CMK (cell line): ENCODE measurements at regions not wholly inside any gene's neighbourhood (a gene's known extent, or its start where the extent isn't known, plus 50 kb on each side); places are given as distances from the start of the nearest gene placed in this dataset.
"Not testable (repeated sequence)": the region's sequence is repeated elsewhere in the genome, so short reads cannot be mapped to it uniquely, and the experiment has no call there.

Experiments used
- DNase-seq: peaks from one replicate; pipeline ENCODE4 v3.0.0-alpha.2; 2010; ENCODE audit warnings: low read depth

DNA sequence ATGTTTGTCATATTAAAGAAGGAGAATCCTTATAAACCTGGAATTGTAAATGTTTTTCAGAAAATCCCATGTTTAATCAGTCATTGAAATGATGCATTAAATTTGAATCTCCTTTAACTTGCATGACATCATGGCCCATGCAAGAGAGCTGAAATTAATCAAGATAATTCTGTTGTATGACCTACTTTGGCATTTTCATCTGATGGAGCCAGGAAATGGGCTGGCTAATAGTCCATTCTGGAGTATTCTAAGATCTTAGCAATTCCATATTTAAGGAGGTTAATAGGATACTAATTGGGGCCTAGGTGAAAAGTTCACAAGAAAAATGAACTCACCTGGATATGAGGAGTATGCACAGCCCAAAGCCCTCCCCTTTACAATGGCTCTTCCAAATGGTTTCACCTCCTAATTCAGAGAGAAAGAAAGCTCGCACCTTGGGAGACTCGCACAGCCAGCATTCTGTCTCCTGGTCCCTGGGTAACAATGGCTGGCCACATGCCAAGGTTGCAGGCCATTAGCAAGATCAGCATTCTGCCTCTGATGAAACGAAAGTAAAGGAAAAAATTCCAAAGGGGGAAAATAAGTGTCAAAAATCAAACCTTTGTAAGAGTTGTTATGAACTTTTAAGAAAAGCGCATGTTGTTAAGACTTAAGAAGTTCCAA, 786.4 kb downstream of the MCTP2 start:
- DNase-seq: no peak

DNA sequence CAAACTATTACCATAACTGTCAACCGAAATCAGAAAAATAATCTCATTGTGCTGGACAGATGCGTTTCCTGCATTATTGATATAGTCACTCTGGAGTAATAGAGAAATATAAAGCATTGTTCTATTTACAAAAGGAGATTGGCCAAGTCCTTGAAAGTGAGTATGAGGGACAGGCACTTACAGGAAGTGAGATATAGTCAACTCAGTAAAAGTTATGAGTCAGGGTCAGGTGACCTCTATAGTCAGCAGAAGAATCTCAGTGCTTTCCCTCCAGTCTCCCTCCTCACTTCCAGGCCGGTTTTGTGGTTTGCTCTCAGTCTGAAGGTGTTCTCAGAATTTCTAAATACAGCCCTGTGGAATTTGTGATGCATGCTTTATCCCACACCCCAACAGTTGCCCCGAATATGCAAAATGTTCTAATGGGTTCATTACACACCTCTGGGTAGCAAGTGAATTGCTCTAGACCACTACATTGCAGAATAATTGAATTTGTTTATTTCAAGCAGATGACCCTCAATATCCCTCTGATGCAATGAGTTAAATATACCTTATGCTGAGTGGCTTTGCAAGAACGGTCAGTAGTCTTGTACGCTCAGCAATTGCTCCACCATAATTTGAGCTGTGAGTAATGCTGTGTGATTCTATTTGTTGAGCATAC, 787.7 kb downstream of the MCTP2 start:
- DNase-seq: no peak

DNA sequence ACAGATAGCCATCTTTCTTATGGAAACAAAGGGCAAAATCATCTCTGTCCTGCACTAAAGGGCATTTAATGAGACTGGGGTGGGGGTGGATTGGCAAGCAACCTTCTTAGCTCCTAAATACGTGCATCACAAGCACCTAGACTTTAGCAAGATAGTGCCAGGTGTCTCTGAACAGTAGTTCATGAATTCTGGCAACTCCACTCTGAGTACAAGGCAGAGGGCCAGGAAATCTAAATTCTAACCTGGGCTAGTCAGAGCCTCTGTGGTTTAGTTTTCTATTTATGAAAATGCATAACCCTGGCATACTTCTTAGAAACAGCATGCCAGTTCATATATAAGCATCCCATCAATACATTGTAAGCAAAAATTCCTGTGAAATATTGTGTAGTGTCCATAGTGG, 788.5 kb downstream of the MCTP2 start:
- no peak for DNase-seq

DNA sequence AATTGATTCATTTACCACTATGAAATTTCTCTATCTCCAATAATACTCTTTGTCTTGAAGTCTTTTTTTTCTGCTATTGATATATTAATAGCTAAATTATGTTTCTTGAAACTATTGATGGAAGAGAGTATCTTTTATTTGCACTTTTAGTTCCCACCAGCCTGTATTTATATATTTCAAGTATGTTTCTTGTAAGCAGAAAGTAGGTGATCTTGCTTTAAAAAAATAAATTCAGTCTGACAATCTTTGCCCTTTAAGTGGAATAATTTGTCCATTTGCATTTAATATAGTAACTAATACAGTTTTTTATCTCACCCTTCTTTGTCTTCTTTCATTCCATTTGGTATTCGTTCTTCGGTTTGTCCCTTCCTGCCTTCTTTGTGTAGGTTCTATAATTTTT, 790.5 kb downstream of the MCTP2 start:
- DNase-seq: no peak

DNA sequence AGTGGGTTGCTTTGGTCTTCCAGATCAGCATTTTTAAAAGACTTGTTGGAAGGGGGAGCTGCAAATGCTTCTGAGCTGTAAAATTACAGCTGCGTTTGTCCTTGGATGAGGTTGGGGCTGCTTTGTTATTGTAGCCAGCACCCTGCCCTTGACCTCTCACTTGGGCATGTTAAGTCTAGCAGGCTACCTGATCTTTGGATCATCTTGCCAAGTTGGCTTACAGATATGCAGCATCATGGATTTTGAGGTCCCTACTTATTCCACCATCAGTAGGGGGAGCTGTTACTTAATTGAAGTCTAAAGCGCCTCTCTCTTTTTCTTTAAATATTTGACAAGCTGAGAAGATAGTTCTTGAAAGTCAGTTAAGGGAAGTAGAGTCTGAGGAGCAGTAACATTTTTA, 793.0 kb downstream of the MCTP2 start:
- no peak for DNase-seq

DNA sequence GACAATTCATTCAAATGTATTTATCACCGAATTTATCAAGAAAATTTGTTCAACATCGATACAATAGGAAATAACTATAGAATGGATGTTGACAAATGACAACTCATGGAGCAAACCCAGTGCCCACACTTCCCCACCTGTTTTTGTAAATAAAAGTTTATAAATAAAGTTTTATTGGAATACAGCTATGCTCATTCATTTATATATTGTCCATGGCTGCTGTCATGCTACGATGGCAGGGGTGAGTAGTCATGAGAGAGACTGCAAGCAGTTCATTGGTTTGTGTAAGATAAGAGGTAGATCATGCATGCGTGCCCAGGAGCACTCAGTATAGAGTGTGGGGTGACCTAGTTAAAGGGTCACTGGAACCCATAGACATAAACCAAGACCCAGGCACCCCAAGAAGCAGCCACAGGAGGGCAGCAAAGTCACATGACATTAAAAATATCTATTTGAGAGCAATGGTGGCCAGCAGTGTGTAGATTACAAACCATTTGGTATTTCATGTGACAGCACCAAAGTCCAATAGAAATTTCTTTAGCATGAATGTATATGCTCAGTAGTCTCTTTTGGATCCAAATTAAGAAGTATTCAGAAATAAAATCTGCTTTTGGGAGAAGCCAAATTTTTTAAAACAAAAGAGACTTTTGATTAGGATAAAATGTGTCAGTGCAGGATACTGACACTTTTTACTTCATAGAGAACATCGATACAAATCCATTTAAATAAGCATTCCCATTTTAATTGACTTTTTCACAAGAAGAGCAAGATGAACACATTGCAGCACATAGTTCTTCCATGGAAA, 794.8 kb downstream of the MCTP2 start:
- DNase-seq: peak; percentile 14

DNA sequence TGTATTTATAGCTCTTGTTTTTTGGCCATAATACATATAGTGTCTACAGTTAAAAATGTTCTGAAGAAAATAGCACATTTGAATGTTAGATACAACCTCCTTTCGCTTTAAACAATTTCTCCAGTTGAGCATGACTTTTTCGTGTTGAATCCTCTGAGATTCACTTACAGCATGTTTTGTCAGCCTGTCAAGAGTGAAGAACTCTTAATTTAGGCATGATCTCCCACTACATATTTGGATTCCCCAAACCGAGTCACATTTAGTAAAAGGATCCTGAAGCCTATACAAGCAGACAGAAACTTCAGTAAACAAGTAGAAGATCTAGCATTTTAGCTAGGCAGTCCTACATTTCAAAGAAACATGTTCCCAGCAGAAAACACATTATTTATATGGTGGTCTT, 796.6 kb downstream of the MCTP2 start:
- no peak for DNase-seq

DNA sequence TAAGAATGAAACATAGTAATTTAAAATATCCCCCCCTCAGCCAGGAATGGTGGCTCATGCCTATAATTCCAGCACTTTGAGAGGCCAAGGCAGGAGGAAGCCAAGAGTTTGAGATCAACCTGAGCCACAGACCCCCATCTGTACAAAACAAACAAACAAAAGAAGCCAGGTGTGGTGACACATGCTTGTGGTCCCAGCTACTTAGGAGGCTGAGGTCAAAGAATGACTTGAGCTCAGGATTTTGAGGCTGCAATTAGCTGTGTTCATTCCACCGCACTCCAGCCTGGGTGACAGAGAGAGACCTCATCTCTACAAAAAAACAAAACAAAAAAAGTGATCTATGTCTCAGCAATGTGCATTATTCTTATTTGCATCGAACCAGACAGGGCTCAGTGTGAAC, 800.8 kb downstream of the MCTP2 start:
- DNase-seq: no peak

DNA sequence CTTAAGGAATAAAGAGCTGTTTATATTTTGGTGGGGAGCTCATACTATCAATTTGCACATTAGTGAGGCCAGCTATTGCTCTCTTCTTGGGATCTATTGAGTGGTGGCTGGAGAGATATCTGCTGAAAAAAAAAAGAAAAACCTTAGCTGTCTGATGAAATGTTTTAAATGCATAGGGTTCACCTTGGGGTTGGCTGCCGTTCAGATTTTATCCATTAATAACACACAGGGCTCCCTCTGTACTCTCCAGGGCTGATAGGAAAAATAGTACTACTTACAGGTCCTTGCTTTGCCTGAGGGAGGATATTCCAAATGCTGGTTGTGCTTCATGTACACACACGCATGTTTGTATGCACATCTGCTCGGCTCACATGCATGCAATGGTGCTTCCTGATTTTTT, 803.7 kb downstream of the MCTP2 start:
- no peak for DNase-seq

DNA sequence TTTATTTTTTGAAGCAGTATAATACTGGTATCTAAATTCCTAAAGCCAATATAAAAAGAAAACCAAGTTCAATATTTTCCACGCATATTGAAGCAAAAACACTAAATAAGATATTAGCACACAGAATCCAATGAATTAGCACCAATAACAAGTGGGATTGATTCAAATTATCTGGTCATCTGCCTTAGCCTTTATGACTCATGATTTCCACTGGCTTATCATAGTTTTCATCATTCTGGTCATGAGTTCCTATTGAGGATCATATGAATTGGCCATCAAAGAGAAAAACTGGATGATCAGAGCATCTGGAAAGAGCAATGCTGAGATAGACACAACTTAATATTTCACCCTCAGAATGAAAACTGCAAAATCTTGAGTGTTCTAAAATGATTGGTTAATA, 809.9 kb downstream of the MCTP2 start:
- no peak for DNase-seq

DNA sequence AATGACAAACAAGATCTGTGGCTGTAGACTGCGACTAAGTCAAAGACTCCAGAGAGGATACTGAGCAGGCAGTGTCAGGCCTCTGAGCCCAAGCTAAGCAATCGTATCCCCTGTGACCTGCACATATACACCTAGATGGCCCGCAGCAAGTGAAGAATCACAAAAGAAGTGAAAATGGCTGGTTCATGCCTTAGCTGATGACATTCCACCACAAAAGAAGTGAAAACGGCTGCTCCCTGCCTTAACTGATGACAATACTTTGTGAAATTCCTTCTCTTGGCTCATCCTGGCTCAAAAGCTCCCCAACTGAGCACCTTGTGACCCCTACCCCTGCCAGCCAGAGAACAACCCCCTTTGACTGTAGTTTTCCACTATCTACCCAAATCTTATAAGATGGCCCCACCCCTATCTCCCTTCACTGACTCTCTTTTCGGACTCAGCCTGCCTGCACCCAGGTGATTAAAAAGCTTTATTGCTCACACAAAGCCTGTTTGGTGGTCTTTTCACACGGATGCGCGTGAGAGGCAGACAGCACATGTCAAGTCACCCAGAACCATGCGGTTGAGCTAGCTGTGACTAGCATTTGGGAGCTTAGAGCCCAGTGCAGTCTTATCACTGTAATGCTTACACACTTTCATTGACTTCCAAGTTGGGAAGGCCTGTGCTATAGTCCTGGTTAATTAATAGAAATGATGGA, 812.0 kb downstream of the MCTP2 start:
- not testable (repeated sequence) for DNase-seq

DNA sequence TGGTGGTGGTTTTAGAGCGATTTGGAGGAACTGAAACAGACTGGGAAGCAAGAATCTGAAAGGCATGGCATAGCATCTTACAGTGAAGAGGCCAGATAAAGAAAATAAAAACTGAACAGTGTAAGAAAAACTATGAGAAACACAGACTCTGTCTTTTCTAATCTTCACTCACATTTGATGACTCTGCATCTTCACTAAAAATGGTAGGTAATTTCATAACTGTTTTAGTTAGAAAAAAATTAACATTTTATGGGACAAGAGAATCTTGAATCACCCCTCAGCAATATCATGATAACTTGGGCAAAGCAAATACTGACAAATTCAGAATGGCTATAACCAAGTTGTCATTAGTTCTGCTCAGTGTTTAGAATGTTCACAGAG, 812.6 kb downstream of the MCTP2 start:
- no peak for DNase-seq

DNA sequence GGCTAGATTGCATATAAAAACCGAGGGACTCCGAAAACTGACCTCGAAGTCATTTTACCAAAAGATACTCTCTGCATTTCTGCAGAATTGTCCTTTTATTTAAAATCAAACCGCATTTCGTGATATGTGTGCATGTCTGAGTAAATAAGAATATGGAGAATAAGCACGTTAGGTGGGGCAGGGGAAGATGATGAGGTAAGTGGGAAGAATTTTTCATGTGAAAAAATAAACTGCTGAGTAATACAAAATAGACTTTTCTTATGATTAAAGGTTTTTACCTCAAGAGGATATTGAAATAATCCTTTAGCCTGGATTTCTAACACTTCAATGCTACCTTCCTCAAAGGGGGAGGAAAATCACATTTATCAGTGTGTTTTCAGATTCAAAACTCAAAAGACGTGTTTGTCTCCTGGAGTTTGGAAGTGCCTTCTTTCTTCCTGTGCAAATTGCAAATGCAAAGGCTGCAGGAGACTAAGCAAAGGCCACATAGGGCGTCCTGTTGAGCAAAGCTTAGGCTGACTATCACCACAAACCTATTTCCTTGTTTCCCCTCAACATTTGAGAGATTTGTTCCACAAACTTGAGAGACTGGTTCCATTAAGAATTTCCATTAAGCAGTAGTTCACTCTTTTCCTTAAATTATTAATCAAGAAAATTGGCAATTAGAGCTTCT, 813.5 kb downstream of the MCTP2 start:
- DNase-seq: no peak

DNA sequence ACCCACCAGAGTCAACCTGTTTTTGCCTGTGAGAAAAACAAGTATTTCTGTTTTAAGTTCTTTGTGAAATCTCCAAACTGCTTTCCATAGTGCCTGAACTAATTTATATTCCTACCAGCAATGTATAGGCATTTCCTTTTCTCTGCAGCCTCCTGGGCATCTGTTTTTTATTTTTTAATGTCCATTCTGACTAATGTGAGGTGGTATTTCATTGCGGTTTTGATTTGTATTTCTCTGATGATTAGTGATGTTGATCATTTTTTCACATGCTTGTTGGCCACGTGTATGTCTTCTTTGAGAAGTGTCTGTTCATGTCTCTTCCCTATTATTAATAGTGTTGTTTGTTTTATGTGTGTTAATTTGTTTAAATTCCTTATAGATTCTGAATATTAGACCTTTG, 820.5 kb downstream of the MCTP2 start:
- DNase-seq: no peak

DNA sequence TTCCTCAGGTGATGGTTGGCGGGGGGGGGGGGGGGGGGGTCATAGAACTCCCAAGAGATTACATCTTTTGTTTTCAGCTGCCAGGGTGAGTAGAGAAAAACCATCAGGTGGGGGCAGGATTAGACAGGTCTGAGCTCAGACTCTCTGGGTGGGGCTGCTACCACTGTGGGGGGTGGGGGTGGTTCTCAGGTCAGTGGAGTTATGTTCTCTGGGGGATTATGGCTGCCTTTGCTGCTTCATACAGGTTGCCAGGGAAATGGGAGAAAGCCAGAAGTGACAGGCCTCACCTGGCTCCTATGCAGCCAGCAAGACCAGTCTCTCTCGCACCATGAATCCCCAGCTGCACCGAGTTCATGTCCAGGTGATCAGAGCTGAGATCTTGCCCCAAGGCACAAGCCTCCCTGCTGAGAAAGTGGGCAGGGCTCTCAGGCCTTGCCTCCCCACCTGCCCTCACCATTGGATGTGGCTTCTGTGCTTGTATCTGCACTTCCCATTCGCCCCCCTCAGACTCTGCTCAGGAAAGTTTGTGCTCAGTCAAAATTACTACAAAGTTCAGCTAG, 828.1 kb downstream of the MCTP2 start:
- DNase-seq: no peak

DNA sequence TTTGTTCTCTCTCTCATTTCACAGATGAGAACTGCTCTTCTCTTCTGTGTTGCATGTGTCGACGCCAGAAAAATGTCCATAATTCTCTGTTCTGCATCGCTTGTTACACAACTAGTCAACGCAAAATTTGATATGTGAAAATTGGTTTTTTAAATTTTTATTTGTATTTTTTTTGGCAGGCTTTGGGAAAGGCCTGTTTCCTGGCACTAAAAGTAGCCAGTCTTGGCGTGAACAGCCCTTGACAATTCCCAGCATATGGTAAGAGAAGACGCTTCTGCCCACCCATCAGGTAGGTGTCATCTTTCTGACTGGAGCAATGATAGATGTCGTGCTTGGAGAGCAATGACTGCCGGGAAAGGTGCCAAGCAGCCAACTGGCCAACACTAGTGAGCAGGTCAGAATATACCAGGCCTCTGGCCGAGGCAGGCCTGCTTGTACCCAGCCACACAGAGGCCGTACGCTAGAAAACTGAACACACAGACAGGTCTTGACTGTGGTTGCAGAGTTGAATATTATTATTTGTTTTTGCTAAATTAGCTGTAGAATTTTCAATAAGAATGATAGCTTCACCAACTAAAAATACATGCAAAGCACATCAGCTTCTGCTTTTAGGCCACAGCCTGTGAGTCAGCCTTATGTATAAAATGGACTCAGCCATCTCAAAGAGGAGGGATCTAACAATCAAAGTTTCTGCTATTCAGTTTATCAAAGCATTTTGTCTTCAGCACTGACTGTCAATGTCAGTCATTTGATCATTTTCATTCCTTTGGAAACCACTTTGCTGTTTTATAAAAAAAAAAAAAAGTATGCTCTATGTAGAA, 837.5 kb downstream of the MCTP2 start:
- no peak for DNase-seq

DNA sequence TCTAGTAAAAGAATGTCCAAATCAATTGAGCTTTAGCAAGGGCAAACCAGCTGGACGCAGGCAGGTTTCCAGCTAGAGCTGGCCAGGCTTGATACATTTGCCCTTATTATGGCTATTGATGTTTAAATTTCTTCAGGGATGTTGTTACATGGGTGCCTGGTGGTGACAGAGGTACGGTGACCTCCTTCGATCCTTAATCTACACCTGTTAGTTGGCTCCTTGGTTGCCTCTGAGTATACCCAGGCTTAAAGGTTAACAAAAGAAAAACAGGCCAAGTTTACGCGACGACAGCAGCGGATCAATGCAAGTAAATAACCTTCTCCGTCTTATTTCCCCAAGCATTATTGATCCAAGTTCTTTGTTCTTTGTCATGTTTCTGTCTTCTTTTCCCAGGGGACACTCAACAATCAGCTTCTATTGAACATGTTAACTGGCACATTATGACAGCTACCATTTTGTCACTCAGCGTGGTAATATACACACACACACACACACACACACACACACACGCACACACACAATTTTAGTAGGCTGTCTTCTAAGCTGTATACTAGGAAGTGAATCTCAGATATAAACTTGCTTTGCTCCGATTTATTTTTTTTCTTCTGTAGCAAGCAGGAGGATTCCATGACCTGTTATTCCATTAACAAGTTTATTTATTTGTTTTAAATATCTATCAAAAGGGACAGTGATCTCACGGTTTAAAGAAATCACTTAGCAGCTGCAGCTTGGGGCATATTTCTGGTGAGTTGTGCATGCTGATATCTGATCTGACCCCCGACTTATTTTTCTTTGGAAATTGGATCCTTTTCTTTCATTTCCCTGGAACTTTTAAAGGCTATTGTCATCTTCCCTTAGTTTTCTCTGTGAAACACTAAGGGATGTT, 844.7 kb downstream of the MCTP2 start:
- no peak for DNase-seq

DNA sequence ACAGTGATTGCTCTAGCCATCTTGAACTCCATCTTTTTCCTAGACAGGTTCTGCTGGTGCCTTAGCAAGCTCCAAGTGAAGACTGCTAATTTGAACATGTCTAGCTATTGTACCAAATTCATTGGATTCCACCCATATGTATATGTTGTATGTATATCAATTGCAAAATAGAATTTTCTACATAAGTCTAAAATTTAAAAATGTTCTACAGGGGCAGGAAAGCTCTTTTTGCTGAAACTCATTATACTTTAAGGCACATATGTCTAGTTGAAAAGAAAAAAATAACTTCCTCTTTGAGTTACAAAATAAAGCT, 845.3 kb downstream of the MCTP2 start:
- DNase-seq: no peak

DNA sequence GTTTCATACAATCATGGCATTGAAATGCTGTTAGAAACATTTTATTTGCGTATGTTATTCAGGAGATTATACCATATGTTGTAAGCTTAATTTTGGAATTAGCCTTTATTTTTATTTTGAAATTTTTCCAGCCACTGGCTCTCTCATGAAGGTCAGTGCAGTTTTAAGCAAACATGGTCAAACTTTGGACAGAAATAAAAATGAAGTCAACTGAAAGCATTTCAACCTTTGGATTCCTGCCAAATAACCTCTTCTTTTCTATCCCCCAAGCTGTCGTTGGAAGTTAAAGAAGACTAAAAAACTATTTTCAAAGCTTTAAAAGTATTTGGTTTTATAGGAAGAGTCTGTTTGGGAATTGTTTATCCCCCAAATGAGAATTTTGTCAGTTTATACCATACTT, 846.6 kb downstream of the MCTP2 start:
- DNase-seq: no peak

DNA sequence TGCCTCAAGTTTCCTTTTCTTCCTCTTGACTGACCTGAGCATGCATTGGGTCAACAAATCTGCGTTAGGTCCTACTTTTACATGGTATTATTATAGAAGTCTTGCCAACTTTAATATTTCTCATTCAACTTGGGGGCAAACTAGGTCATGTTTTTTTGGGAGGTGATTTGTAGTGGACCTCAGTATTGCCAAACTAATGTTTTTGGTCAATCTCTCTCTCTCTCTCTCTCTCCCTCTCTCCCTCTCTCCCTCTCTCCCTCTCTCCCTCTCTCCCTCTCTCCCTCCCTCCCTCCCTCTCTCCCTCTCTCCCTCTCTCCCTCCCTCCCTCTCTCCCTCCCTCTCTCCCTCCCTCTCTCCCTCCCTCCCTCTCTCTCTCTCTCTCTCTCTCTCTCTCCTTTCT, 848.9 kb downstream of the MCTP2 start:
- DNase-seq: not testable (repeated sequence)
